Globus pallidus (tissue), 1 donor: ENCODE measurements at regions not wholly inside any gene's neighbourhood (a gene's known extent, or its start where the extent isn't known, plus 50 kb on each side); places are given as distances from the start of the nearest gene placed in this dataset.

Experiments used
- DNase-seq: peaks from one replicate; pipeline ENCODE4 v3.0.0-alpha.2; 2015; ENCODE audit warnings: low spot score

GRCh38 chr1:58430421-58431275 is 115.9 kb downstream of the OMA1 start:
- DNase-seq, result no peak

GRCh38 chr1:58426918-58427317 is 119.6 kb downstream of the OMA1 start:
- no peak for DNase-seq

GRCh38 chr1:58422436-58422835 is 124.1 kb downstream of the OMA1 start:
- no peak for DNase-seq

- DNase-seq, result no peak
Observed at GRCh38 chr1:58418283-58419228, 128.0 kb downstream of the OMA1 start.

GRCh38 chr1:58412071-58412580 is 134.4 kb downstream of the OMA1 start:
- DNase-seq, result no peak

- no peak for DNase-seq
Observed at GRCh38 chr1:58409890-58410289, 136.6 kb downstream of the OMA1 start.

GRCh38 chr1:58409336-58409735 is 137.2 kb downstream of the OMA1 start:
- DNase-seq, result no peak

- DNase-seq, result no peak
Observed at GRCh38 chr1:58406301-58407071, 140.0 kb downstream of the OMA1 start.

- no peak for DNase-seq
Observed at GRCh38 chr1:58405660-58406059, 140.9 kb downstream of the OMA1 start.

GRCh38 chr1:58403894-58404293 is 142.6 kb downstream of the OMA1 start:
- no peak for DNase-seq

GRCh38 chr1:58402444-58402843 is 144.1 kb downstream of the OMA1 start:
- DNase-seq, result no peak

GRCh38 chr1:58401991-58402390 is 144.5 kb downstream of the OMA1 start:
- no peak for DNase-seq

GRCh38 chr1:58399176-58399575 is 147.3 kb downstream of the OMA1 start:
- no peak for DNase-seq

- DNase-seq, result no peak
Observed at GRCh38 chr1:58398714-58399113, 147.8 kb downstream of the OMA1 start.

GRCh38 chr1:58397187-58397820 is 149.2 kb downstream of the OMA1 start:
- no peak for DNase-seq

- DNase-seq, result no peak
Observed at GRCh38 chr1:58396150-58396549, 150.4 kb downstream of the OMA1 start.

- DNase-seq, result no peak
Observed at GRCh38 chr1:58395355-58395754, 151.2 kb downstream of the OMA1 start.

GRCh38 chr1:58392083-58392482 is 154.4 kb downstream of the OMA1 start:
- DNase-seq, result no peak

- no peak for DNase-seq
Observed at GRCh38 chr1:58391514-58391913, 155.0 kb downstream of the OMA1 start.

GRCh38 chr1:58391056-58391455 is 155.5 kb downstream of the OMA1 start:
- DNase-seq, result no peak

- DNase-seq, result no peak
Observed at GRCh38 chr1:58390091-58390490, 156.4 kb downstream of the OMA1 start.
